GM10266 (cell line): ENCODE measurements at regions not wholly inside any gene's neighbourhood (a gene's known extent, or its start where the extent isn't known, plus 50 kb on each side); places are given as distances from the start of the nearest gene placed in this dataset.

Experiments used
- DNase-seq: peaks from one replicate; pipeline ENCODE4 v3.0.0; 2012; ENCODE audit errors: extremely low spot score
- CTCF ChIP-seq: IDR thresholded peaks from 2 replicates; pipeline ENCODE4 v1.5.1; 2012; ENCODE audit warnings: mild to moderate bottlenecking, low read depth; ENCODE audit not compliant: control insufficient read depth, insufficient read depth; ENCODE audit errors: missing control alignments

GRCh38 chr6:51505434-51505833 lies 582.0 kb downstream of the PKHD1 start:
- no peak for DNase-seq
- TF ChIP-seq CTCF = no peak

- DNase-seq = no peak
- no peak for TF ChIP-seq CTCF
Observed at GRCh38 chr6:51509597-51509996, 577.8 kb downstream of the PKHD1 start.

- no peak for DNase-seq
- no peak for TF ChIP-seq CTCF
Observed at GRCh38 chr6:51511081-51511480, 576.3 kb downstream of the PKHD1 start.

GRCh38 chr6:51513891-51514747 lies 573.3 kb downstream of the PKHD1 start:
- TF ChIP-seq CTCF = no peak
- no peak for DNase-seq

GRCh38 chr6:51514748-51515402 lies 572.5 kb downstream of the PKHD1 start:
- DNase-seq = no peak
- no peak for TF ChIP-seq CTCF

- TF ChIP-seq CTCF = no peak
- DNase-seq = no peak
Observed at GRCh38 chr6:51526049-51526448, 561.4 kb downstream of the PKHD1 start.

GRCh38 chr6:51526922-51527321 lies 560.5 kb downstream of the PKHD1 start:
- no peak for TF ChIP-seq CTCF
- no peak for DNase-seq
